GM19239 (cell line): ENCODE measurements at regions not wholly inside any gene's neighbourhood (a gene's known extent, or its start where the extent isn't known, plus 50 kb on each side); places are given as distances from the start of the nearest gene placed in this dataset.
"Not testable (repeated sequence)": the region's sequence is repeated elsewhere in the genome, so short reads cannot be mapped to it uniquely, and the experiment has no call there.

Source experiments
- DNase-seq: peaks from one replicate; pipeline ENCODE4 v3.0.0; 2011; ENCODE audit warnings: low spot score; ENCODE audit not compliant: insufficient read length
- FAIRE-seq: peaks from 2 replicates; lab custom pipeline; 2011; peaks lifted over from hg19 to GRCh38; lab: Jason Lieb, UNC

DNA sequence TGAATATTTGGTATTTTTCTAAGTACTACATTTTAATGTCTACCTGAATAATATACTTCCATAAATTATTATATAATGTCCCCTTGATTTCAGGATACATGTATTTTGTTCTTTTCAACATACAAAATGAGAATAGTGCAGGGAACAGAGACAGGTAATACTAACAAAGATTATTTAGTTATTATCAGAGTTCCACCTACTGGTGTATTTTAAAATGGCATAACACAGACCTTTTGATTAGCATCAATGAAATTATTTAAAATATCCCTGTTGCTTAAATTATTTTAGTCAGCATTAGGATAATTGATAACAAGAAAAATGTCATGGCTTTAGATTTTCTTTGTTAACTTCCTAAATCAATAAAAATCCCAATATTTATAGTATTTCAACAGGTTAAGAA, 184.0 kb downstream of the PRDM13 start:
- FAIRE-seq (no peak), DNase-seq (no peak)

- no peak for FAIRE-seq
Measured at GRCh38 chr6:99801805-99802204, 192.2 kb downstream of the MCHR2 start.

GRCh38 chr6:99802396-99803031, 191.5 kb downstream of the MCHR2 start:
- no peak for DNase-seq
- FAIRE-seq, result no peak

More at GRCh38 chr6:99801805-99802204, 192.2 kb downstream of the MCHR2 start:
- no peak for DNase-seq

DNA sequence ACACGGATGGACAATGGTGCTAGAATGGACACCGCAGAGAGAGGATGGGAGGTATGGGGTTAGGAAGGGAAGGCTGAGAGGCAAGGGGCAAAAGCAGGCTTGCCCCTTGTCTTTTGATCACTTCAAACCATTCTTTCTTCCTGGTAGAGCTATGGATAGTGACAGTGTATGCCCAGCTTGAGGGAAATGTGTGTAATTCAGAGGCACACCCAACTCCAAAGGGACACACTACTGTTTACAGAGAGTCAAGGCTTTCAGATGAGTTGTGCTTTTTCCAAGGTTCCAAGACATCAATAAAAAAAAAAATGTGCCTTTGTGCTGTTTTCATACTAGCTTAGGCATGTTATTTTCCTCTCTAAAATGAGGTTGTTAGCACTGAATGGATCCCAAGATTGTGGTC, 185.0 kb downstream of the MCHR2 start:
- FAIRE-seq (no peak), DNase-seq (no peak)

GRCh38 chr6:99810295-99810694, 183.7 kb downstream of the MCHR2 start:
- no peak for DNase-seq
- FAIRE-seq, result no peak

DNA sequence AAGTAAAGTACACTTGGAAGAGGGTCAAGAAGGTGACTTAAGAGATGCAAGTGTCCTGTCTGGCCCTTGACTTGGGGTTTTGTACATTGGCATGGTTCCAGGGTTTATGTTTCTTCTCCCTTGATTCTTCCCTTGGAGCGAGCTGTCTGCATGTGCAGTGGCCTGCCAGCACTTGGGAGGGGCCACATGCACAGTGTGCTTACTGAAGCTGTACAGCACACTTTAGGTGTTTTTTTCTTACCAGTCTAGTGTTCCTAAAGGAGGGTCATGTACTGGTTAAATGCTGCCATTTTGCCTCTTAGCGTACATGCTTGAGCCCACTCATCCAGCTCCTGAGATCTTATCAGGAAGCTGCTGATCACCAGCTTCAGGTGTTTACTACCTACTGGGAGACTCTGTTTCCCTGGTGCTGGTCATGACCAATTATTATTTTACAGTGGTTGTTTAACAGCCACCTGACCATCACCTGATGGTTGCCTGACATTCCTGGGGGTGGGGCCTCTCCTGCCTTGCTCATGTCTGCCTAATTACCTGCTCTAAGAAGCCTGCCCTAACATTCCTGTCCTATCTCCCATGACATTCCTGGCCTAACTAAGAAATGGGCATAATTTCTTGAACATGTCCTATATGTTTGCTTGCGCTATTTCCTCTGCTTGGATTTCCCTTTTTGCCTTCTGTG, 182.9 kb downstream of the MCHR2 start:
- FAIRE-seq (no peak), DNase-seq (no peak)

DNA sequence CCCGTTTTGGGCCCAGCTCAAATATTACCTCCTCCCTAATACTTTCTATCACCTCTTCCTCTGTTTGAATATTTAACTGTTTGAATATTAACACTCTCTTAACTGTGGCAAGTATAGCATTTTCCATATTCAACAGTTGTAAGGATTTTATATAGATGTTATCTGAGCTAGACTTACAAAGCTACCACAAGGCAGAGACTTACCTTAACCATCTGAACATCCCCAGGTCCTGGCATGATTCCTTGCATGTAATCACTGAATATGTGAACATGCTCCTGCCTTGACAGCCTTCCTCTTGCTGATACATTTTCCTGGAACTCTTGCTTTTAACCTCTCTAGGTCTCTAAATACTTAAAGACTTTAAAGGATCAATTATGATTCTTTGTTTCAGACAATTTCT, 182.4 kb downstream of the MCHR2 start:
- DNase-seq (no peak), FAIRE-seq (no peak)

DNA sequence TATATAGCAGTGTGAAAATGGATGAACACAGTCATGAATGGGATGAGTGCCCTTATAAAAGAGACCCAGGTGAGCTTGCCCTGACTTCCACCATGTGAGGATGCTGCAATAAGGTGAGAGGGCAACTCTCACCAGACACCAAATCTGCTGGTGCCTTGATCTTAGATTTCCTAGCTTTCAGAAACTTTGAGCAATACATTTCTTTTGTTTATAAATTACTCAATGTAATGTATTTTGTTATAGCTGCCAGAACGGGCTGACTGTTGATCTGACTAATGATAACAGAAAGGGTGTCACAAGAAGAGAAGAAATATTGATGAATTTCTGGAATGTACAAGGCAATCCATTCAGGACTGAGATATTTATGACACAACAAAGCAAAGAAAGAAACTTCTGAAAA, 180.5 kb downstream of the MCHR2 start:
- no peak for FAIRE-seq

DNA sequence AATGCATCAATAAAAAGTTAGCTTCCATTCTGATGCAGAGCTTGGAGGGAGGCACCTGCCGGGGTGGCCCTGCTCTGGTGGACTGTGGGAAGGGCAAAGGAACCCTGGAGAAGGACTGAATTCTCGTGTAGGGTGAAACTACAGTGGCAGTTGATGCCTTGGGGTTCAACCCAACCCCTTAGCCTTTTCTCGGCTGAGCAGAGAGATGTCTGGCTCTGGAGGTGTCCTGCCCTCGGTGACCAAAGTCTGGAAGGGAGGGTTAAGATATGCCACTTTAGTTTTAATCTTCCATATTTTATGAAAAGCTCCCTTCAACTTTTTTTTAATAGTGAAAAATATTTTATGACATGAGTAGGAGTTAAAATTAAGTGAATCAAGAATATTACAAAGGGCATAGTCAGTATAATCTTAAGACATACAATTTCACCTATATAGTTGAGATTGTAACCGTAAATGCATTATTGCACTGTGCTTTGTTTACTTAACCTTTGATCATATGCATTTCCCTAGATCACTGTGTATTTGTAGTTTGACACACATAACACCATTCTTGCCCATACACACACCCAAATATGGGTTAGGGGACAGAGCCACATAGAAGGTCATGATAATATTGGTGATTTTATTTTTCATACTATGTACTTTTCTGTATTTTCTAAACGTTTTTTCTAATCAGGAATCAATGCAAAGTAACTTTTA, 179.6 kb downstream of the MCHR2 start:
- no peak for DNase-seq
- no peak for FAIRE-seq

More for the DNA sequence above, 180.5 kb downstream of the MCHR2 start:
- DNase-seq, result no peak

GRCh38 chr6:99816795-99817194, 177.2 kb downstream of the MCHR2 start:
- FAIRE-seq (no peak), DNase-seq (no peak)

DNA sequence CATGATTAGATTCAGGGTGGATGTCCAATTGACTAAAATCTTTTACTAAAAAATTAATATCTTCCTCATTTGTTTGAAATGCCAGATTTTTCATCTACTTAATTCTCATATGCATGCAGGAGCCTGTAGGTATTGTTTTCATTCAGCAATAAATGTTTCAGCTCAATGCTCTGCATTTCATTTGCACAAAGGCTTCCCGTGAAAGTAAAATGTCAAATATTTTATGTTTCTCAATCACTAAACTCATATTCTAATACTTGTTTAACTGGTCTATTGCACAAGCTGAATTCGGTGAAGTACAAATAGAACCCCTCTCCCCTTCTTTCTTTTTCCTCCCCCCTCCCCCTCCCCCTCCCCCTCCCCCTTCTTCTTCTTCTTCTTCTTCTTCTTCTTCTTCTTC, 175.9 kb downstream of the MCHR2 start:
- FAIRE-seq, result no peak
- DNase-seq, result no peak

DNA sequence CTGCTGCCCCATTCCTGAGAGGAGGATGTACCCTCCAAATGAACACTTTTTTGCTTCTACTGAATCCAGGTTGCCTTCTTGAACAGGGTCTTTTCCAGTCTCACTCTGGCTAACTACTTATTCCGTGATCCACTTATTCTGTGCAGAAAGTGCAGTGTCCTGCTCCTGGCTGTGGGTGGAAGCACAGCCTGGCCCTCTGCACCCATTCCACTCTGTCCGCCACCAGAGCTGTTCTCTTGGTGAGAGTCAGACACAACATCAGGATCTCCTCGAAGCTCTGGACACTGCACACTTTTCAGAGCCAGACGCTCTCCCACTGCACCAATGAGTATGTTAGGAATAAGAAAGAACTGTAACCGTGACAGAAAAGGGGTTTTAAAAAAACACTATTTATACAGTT, 174.2 kb downstream of the MCHR2 start:
- no peak for DNase-seq
- no peak for FAIRE-seq

- DNase-seq (no peak), FAIRE-seq (no peak)
Measured at GRCh38 chr6:99821164-99821563, 172.9 kb downstream of the MCHR2 start.

DNA sequence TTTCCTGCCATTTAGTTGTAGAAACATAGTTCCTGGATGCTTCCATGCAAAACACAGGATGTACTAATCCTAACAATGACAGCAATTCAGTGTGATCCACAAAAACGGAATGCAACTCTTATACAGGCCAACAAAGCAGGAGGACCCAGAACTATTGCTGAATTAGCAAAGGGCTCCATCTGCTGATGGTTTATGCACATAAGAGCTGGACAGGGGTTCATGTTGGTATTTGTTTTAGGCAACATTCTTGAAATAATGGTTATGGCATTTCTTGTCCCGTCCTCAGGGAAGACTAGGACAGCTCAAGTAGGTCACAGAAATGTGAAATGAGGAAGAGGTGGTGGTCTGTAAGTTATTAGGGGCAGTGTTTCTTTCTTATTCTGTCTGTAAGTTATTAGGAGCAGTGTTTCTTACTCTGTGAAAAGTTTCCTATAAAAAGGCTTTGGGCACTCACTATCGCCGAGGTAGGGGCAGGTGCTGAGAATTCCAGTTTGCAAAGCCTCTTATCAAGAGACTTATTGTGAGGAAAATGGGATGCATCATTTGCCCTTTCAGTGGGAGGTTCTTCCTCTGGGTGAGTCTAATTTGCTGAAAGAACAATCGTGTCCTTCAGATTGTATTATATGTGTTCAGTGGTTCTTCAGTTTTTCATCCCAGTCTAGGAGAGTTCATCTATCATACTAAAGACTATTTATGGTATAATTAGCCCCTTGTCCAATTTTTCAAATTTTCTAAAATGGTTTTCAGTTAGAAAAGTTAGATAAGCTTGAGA, 171.1 kb downstream of the MCHR2 start:
- FAIRE-seq, result no peak
- peak; percentile 8 for DNase-seq

DNA sequence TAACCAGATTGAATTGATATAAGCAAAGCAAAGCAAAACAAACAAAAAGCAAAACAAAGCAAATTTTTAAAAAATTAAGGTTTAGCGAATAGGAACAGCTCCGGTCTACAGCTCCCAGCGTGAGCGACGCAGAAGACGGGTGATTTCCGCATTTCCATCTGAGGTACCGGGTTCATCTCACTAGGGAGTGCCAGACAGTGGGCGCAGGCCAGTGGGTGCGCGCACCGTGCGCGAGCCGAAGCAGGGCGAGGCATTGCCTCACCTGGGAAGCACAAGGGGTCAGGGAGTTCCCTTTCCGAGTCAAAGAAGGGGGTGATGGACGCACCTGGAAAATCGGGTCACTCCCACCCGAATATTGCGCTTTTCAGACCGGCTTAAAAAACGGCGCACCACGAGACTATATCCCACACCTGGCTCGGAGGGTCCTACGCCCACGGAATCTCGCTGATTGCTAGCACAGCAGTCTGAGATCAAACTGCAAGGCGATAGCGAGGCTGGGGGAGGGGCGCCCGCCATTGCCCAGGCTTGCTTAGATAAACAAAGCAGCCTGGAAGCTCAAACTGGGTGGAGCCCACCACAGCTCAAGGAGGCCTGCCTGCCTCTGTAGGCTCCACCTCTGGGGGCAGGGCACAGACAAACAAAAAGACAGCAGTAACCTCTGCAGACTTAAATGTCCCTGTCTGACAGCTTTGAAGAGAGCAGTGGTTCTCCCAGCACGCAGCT, 170.3 kb downstream of the MCHR2 start:
- FAIRE-seq, DNase-seq: not testable (repeated sequence)

GRCh38 chr6:99833034-99833433, 161.0 kb downstream of the MCHR2 start:
- DNase-seq (no peak), FAIRE-seq (no peak)

GRCh38 chr6:99836471-99836870, 157.6 kb downstream of the MCHR2 start:
- FAIRE-seq (no peak), DNase-seq (no peak)

- FAIRE-seq, result no peak
Measured at GRCh38 chr6:99838607-99839006, 155.4 kb downstream of the MCHR2 start.

DNA sequence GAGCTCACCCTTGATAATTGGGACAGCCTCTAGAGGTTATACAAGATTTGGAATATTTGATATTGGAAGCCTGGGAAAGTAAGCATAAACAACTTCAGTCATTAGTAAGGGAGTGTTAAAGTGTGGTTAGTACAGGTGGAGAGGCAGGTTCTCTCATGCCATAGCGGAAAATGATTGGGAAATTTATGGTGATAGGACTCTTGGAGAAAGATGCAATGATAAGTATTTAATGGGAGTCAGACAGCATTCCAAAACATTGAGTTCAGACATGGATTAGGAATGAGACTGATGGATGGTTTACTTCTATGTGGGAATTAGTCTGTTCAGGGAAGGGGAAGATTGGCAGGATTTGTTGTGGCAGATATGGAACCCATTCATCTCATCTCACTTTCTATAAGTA, 152.7 kb downstream of the MCHR2 start:
- DNase-seq, result no peak
- FAIRE-seq, result no peak

More at GRCh38 chr6:99838607-99839006, 155.4 kb downstream of the MCHR2 start:
- no peak for DNase-seq

GRCh38 chr6:99846006-99846405, 148.0 kb downstream of the MCHR2 start:
- no peak for DNase-seq
- no peak for FAIRE-seq
